ENCODE measurements at regions not wholly inside any gene's neighbourhood (a gene's known extent, or its start where the extent isn't known, plus 50 kb on each side); places are given as distances from the start of the nearest gene placed in this dataset.

DNA sequence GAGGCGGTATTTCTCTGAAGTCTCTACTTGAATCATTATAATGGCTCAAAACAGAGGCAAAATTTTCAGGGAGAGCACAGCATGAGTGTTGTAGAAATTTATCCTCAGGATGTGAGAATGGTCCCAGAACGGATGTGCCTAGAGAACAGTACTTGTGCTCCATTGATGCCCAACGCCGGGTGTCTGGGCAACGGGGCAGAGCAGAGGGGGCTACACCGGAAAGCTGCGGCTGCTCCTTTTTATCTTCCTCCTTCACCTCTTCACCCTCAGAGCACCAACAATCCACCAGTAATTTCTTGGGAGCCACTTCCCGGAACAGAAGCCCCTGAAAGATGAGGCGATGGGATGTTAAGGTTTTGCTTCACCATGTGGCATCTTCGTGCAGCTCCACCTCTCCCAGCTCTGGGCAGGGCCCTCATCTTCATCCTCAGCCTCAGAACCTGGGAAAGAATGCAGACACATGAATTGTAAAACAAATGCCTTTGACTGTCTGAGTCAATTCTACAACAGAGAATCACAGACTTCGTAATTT lies 71.5 kb downstream of the PTGR3 start:
- Mint-ChIP-seq H3K9me3 (peaks cover 0 to 2% (median 0%) of the 10 kb centered on the region in 7 donors), H3K36me3 (no peaks in the 10 kb centered on the region), H3K4me1 (no peaks in the 10 kb centered on the region), H3K4me3 (no peak overlapping the region), H3K27me3 (peaks cover 11 to 37% (median 19%) of the 10 kb centered on the region in 3 donors), H3K27ac (no peak overlapping the region)
- ATAC-seq (ENCODE audit: low read depth in 2 of 2) (no peak), DNase-seq (no peak)

DNA sequence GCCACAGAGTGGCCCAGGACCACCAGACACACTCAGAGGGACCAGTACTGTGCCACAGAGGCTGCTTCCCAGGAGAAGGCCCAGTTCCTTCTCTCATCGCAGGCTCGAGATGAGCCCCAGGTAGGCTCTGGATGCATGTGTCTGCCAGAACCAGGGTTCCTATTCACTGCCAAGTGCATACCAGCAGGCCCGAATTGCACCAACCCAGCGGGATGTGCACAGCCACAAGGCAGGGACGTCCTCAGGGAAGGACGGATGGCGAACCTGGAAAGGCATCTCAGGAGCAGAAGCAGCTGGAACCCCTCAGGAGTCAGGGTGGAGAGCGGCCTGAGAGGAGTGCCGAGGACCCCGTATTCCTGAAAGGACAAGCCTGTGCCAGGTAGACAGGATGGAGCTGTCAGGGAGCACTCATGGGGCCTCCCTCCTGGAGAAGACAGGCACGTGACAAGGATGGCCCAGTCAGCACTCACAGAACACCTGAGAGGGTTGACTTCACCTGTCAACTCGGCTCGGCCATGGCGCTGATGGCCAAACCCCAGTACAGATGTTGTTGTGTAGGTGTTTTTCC lies 73.7 kb downstream of the PTGR3 start:
- Mint-ChIP-seq H3K27me3 (peaks cover 12 to 27% (median 16%) of the 10 kb centered on the region in 3 donors), H3K9me3 (peaks cover 0 to 2% (median 0%) of the 10 kb centered on the region in 7 donors), H3K27ac (peak overlapping the region in 1 of 6 donors; percentile 27), H3K4me3 (no peak overlapping the region), H3K36me3 (no peaks in the 10 kb centered on the region), H3K4me1 (no peaks in the 10 kb centered on the region)
- DNase-seq: no peak
- ATAC-seq (ENCODE audit: low read depth in 2 of 2): no peak

DNA sequence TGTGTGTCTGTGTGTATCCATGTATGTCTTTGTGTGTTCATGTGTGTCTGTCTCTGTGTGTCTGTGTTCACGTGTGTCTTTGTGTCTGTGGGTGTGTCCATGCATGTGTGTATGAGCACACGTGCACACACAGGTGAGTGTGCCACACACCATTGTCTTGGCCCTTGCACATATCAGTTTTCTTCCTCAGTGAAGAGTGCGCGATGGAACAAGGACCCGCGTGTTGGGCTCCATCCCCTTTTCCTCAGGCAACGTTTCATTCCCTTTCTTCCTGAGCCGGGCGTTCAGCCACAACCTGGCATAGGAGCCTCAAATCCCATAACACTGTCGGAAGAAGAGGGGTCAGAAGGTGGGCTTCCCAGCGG lies 74.3 kb downstream of the PTGR3 start:
- Mint-ChIP-seq H3K4me1 (no peaks in the 10 kb centered on the region), H3K27ac (no peak overlapping the region), H3K27me3 (peaks cover 5 to 20% (median 10%) of the 10 kb centered on the region in 3 donors), H3K4me3 (no peak overlapping the region), H3K36me3 (no peaks in the 10 kb centered on the region), H3K9me3 (peaks cover 0 to 7% (median 0%) of the 10 kb centered on the region in 7 donors)
- ATAC-seq (ENCODE audit: low read depth in 2 of 2) (no peak), DNase-seq (no peak)

DNA sequence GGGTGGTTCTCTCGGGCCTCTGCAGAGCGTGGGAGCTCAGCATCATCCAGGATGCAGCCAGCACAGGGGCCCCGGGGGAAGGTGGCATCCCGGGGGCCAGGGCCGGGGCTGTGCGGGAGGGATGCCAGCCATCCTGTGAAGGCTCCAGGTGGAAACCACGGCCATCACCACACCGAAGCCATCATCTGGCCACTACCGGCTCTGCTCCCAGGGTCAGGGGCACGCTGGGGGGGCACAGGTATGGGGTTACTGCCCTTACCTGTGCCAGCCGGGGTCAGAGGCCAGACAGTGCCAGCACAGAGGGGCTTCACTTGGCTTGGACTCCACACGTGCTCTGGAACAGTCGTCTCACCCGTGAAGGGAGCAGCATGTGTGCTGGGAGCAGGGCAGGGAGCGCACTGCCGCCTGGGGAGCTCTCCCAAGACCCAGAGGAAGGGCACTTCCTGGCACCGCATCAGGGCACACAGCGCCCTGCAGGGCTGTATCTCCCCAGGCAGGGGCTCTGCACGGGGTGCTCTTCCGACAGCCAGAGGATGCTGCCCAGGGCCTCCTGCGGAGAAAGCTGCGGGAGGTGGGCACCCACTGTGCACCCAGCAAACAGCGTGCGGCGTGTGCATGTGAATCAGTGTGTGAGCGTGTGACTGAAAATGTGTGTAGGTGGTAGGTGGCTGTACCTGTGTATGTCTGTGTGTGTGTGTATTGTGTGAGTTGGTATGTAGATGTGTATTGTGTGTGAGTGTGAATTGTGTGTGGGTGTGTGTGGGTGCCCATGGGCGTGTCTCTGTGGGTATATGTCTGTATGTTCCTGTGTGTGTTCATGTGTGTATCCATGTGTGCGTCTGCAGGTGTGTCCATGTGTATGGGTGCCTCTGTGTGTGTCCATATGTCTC lies 75.0 kb downstream of the PTGR3 start:
- H3K27me3 Mint-ChIP-seq: peaks cover 4 to 18% (median 10%) of the 10 kb centered on the region in 3 donors
- no peak overlapping the region for H3K27ac Mint-ChIP-seq
- peaks cover 0 to 7% (median 0%) of the 10 kb centered on the region in 7 donors for H3K9me3 Mint-ChIP-seq
- DNase-seq (no peak), ATAC-seq (ENCODE audit: low read depth in 2 of 2) (no peak)
- H3K36me3 Mint-ChIP-seq: no peaks in the 10 kb centered on the region
- peak overlapping the region in 1 of 8 donors; percentile 33 for H3K4me3 Mint-ChIP-seq
- H3K4me1 Mint-ChIP-seq: no peaks in the 10 kb centered on the region

DNA sequence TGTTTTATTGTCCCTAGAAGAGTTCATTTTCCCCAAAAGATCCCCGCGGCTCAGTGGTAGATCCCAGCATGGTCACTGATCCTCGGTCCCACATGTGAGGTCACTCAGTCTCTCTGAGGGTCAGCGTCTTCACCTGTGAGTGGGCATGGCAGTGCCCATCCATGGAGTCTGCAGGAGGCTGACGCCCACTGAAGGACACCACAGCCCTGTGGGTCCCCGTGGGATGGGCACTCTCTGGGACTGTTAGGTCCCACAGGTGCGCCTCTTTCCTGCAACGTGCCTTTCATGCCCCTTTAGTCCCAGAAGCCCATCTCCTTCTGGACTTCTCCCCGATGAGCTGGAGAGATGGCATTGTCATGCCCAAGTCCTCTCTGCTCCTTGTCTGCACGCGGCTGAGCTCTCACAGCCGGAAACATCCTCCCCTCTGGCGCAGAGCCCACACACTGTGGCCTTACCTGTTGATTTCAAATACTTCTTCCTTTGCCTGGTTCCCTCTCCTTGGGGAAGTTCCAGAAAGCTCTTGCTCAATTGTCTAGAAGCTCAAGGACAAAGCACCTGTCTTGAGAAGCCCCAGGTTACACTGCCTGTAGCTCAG lies 75.9 kb downstream of the PTGR3 start:
- H3K4me3 Mint-ChIP-seq: no peak overlapping the region
- no peaks in the 10 kb centered on the region for H3K4me1 Mint-ChIP-seq
- H3K9me3 Mint-ChIP-seq: peaks cover 0 to 7% (median 0%) of the 10 kb centered on the region in 7 donors
- no peak overlapping the region for H3K27ac Mint-ChIP-seq
- peaks cover 4 to 18% (median 10%) of the 10 kb centered on the region in 3 donors for H3K27me3 Mint-ChIP-seq
- no peak for DNase-seq
- no peaks in the 10 kb centered on the region for H3K36me3 Mint-ChIP-seq
- no peak for ATAC-seq (ENCODE audit: low read depth in 2 of 2)

DNA sequence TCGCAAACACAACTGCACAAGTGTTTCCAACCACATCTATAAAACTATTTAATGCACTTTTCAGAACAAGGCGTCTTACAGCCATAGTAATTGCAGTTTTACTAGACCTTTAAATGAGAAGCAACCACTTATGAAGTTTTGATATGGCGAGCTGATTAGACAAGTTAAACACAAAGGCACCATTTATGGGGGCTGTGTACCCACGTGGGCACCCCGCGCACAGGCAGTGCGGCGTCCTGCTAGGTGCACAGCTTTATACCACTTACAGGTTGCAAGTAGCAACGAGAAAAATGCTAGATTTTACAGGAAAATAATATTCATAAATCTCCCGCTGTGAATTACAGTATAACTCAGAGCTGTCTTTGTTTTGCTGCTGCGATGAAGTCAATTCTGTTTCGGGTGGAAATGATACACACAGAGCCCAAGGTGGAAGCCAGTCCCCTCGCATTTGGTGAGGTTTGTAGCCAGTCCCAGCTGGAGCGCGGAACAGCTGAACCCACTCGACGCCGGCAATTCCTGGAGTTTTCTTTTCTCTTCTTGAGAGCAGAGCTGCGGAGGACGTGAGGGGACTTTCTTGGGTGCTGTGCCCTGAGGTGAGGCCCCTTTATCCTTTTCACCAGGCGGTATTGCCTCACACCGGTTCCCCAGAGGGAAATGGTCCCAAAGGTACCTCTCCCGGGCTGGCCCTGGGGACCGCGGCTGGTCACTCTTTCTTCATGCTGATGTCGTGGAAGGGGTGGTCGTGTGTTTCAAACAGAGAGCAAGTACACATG lies 76.7 kb downstream of the PTGR3 start:
- Mint-ChIP-seq H3K27ac (peak overlapping the region in 1 of 6 donors; percentile 34), H3K4me1 (no peaks in the 10 kb centered on the region), H3K27me3 (peaks cover 4 to 18% (median 10%) of the 10 kb centered on the region in 3 donors), H3K4me3 (no peak overlapping the region), H3K9me3 (peaks cover 0 to 7% (median 0%) of the 10 kb centered on the region in 7 donors), H3K36me3 (no peaks in the 10 kb centered on the region)
- DNase-seq (no peak), ATAC-seq (ENCODE audit: low read depth in 2 of 2) (no peak)

DNA sequence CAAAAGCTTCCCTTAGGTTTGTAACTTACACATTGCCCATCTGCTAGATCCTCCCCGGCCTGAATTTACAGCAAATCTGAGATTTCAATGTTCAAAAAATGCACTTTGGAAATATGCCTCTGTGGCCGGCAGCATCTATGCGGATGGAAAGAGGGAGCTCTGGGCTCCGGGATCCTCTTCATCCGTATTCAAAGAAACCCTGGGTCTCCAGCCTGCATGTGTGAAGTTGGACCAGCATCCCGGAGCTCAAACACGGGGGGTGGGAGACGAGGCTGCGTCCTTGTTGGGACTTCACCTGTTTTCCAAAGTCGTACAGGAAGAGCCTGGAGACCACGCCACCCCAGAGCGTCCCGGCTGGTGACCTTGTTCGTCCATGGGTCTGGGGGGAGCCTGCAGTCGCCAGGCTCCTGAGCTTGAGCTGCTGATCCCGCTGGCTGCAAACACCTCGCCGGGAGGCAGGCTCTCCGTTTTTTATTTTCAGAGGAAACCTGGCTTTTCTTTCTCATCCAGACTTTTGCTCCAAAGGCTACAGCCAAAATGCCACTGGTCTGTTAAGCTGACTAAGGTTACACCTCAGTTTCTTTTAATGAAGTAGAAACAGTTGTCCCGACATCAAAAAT lies 77.4 kb downstream of the PTGR3 start:
- no peaks in the 10 kb centered on the region for H3K36me3 Mint-ChIP-seq
- H3K9me3 Mint-ChIP-seq: peaks cover 0 to 7% (median 0%) of the 10 kb centered on the region in 7 donors
- no peak overlapping the region for H3K4me3 Mint-ChIP-seq
- H3K4me1 Mint-ChIP-seq: no peaks in the 10 kb centered on the region
- DNase-seq: no peak
- H3K27me3 Mint-ChIP-seq: peaks cover 11 to 25% (median 15%) of the 10 kb centered on the region in 3 donors
- no peak overlapping the region for H3K27ac Mint-ChIP-seq
- no peak for ATAC-seq (ENCODE audit: low read depth in 2 of 2)

DNA sequence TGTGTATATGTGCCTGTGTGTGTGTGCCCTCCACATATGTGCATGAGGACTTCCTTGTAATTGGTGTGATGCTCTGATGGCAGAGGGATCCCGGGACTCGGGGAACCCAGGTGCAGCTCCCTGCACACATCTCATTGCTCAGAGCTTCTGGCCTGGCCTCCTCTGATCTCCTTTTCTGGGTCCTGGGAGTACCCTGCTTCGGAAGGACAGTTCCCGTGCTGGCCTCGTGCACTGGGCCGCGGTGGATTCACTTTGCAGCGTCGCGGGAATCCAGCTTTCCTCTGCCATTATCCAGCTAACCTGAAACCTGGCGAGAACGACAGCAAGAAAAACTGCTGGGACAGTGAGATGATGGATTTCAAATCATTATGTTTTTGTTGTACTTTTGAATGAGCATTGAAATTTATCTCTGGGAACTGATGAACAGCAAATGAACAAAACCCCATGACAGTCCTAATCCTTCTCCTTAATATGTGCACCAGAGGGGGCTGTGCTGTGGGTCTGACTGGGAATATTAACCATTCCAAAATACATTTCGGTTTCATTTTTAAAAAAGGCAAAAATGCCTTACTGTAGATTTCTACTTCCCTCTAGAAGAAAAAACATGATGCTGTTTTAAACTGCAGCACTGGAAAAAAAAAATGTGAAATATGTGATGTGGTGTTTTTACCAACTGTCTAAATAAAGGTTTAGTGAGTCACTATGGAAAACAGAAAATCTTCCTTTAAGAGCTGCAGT lies 78.2 kb downstream of the PTGR3 start:
- H3K4me1 Mint-ChIP-seq: no peaks in the 10 kb centered on the region
- ATAC-seq (ENCODE audit: low read depth in 2 of 2) (no peak), DNase-seq (no peak)
- no peak overlapping the region for H3K4me3 Mint-ChIP-seq
- no peaks in the 10 kb centered on the region for H3K36me3 Mint-ChIP-seq
- H3K9me3 Mint-ChIP-seq: peaks cover 0 to 11% (median 1%) of the 10 kb centered on the region in 7 donors
- H3K27me3 Mint-ChIP-seq: peaks cover 15 to 32% (median 18%) of the 10 kb centered on the region in 3 donors
- peak overlapping the region in 1 of 6 donors; percentile 15 for H3K27ac Mint-ChIP-seq

DNA sequence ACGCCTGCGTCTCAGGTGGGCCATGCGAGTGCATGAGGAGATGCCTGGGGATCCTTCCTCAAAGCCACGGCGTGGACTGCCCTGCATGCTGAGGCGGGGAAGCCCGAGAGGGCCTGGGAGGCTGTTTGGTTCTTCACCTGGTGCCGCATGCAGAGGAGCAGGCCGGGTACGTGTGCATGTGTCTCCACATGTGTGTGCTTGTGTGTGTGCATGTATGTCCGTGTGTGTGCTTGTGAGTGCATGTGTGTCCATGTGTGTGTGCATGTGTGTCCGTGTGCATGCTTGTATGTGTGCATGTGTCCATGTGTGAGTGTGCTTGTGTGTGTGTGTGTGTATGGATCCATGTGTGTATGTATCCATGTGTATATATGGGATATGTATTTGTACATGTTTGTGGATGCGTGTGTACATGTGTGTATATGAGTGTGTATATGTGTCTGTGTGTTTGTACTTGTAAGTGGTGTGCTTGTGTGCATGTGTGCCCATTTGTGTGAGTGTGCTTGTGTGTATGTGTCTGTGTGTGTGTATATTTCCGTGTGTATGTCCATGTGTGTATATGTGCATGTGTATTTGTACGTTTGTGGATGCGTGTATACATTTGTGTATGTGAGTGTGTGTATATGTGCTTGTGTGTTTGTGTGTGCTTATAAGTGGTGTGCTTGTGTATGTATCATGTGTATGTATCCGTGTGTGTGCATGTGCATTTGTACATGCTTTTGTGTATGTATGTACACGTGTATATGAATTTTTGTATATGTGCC lies 79.0 kb downstream of the PTGR3 start:
- Mint-ChIP-seq H3K4me3 (no peak overlapping the region), H3K36me3 (no peaks in the 10 kb centered on the region), H3K27me3 (peaks cover 15 to 34% (median 20%) of the 10 kb centered on the region in 3 donors), H3K9me3 (peaks cover 0 to 11% (median 0%) of the 10 kb centered on the region in 7 donors), H3K27ac (peak overlapping the region in 1 of 6 donors; percentile 62), H3K4me1 (no peaks in the 10 kb centered on the region)
- DNase-seq (no peak), ATAC-seq (ENCODE audit: low read depth in 2 of 2) (no peak)

DNA sequence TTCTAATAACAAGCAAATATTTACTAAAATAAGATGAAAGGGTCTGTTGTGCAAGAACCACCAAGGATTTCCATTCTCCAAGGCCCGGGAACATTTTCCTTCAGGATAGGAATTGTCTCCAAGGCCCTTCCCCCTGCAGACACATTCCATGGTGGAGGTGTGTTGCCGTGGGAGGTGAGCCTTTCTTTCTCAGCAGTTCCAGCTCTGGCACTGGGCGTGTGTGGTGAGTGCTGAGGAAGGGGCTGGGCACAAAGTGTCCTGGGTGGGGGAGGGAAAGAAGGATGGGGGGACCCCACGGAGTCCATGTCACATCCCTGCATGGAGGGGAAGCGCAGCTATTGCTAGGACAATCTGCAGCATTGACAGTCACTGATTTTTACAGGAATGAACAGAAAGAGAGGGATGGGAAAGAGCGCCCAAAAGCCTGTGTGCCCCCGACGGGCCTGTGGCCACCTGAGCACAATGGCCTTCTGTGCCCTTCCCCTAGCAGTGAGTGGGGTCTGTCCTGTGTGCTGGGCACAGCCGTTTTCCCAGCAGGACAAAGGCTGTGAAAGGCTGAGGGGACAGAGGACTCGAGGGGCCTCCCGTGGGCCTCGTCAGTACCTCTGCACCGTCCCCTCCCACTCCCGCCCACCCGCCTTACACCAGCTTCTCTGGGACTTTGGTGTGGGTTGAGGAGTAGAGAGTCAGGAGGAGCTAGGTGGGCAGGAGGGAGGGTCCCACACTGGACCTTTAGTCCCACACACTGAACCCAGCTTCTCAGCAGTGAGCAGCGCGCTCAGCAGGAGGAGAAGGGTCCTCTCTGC lies 79.8 kb downstream of the PTGR3 start:
- Mint-ChIP-seq H3K4me3 (no peak overlapping the region), H3K27me3 (peaks cover 15 to 34% (median 26%) of the 10 kb centered on the region in 3 donors), H3K4me1 (no peaks in the 10 kb centered on the region), H3K36me3 (no peaks in the 10 kb centered on the region), H3K9me3 (peaks cover 0 to 11% (median 0%) of the 10 kb centered on the region in 7 donors), H3K27ac (no peak overlapping the region)
- ATAC-seq (ENCODE audit: low read depth in 2 of 2) (no peak), DNase-seq (no peak)

DNA sequence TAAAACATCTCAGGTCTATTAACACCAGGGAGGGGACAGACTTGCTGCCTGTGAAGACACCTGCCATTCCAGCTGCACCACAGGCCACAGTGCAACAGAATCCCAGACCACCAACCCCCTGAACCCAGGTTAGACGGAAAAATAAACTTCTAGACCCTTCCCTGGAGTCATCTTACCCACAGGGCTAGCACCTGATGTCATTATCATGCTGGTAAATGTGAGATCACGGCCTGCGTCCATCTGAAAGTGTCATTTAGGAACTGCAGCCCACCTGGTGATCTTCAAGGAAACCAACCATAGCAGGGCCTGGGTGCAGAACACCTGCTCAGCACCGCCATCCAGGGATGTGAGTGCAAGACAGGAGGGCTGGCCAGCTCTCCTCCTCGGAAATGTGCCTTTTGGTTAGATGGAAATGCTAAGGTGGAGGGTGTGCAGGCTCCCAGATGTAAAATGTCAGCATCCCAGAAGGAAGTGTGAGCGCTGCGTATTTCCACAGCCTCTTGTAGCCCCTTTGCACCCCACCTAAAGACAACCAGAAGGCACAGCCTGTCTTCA lies 80.8 kb downstream of the PTGR3 start:
- H3K4me3 Mint-ChIP-seq: no peak overlapping the region
- ATAC-seq (ENCODE audit: low read depth in 2 of 2) (no peak), DNase-seq (no peak)
- peaks cover 0 to 11% (median 0%) of the 10 kb centered on the region in 7 donors for H3K9me3 Mint-ChIP-seq
- no peaks in the 10 kb centered on the region for H3K36me3 Mint-ChIP-seq
- H3K27me3 Mint-ChIP-seq: peaks cover 13 to 30% (median 30%) of the 10 kb centered on the region in 3 donors
- no peak overlapping the region for H3K27ac Mint-ChIP-seq
- no peaks in the 10 kb centered on the region for H3K4me1 Mint-ChIP-seq
